GM18508 (cell line): ENCODE measurements at regions not wholly inside any gene's neighbourhood (a gene's known extent, or its start where the extent isn't known, plus 50 kb on each side); places are given as distances from the start of the nearest gene placed in this dataset.

Experiments used
- ATAC-seq: cut with Tn5 transposase; IDR thresholded peaks from one replicate; pipeline ENCODE4 v1.9.1; 2021; ENCODE audit warnings: moderate number of reproducible peaks; ENCODE audit not compliant: insufficient read depth, unreplicated experiment

DNA sequence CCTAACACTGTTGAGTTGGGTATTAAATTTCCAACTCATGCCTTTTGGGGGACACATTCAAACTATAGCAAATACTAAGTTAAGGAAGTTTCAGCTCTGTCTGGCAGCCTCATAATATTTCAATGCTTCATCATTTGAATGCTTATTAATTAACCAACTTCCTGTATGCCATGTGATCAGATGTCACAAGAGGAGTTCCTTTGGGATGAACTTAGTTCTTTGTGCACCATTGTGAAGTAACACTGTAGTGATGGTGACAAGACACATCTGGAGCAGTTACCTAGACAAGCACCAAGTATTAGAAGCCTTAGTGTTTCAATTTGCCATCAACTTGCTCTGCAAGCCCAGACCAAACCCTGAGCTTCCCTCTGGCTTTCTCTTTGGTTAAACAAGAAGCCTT lies 90.7 kb upstream of the IL12B start:
- no peak for ATAC-seq

DNA sequence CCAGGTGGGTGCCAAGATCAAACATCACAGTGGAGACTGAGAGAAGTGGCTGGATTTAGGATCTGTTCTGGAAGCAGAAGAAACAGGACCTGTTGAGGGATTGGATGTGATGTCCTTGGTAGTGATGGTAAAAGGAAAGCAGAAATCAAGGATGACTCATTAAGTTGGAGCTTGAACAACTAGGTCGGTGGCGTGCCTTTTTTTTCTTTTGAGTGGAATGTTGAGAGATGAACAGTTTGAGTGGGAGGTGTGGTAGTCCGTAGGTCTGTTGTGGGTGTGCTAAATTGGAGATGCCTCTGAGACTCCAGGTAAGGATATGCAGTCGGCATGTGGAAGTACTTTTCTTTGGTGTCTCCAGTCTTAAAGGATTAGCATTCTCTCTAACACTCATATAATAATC lies 92.1 kb upstream of the IL12B start:
- ATAC-seq = no peak

DNA sequence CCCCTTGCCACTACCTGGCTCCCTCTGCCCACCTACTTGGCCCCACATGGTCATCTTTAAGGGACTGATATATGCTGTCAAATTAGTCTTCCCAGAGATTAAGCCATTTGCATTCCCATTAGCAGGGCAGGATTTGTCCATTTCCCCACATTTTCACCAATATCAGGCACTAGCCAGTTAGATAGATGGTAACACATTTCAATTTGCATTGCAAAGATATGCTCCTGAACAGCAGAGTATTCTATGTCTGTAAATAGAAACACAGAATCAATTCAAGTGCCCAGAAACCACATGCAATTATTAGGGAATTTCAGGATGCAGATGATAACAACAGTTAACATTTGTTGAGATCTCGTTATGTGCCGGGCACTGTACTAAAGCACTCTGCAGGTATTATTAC lies 92.6 kb upstream of the IL12B start:
- ATAC-seq = no peak

DNA sequence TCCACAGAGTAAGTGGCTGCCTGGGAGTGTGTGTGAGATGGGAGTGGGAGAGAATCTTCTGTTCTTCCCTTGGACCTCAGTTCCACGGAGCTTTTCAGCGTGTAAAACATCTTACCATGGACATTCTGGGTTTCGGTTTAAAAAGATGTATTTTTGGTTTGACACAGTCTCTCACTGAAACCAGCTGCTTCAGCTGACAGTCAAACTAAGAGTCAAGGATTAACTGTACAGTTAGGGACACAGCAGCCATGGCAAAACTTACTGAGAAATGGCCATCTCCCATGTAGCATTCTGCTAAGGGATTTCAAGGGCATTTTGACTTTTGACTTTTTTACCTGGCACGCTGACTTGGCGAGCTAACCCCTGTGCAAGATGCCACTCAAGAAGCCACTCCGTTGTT lies 93.8 kb upstream of the IL12B start:
- ATAC-seq = no peak

DNA sequence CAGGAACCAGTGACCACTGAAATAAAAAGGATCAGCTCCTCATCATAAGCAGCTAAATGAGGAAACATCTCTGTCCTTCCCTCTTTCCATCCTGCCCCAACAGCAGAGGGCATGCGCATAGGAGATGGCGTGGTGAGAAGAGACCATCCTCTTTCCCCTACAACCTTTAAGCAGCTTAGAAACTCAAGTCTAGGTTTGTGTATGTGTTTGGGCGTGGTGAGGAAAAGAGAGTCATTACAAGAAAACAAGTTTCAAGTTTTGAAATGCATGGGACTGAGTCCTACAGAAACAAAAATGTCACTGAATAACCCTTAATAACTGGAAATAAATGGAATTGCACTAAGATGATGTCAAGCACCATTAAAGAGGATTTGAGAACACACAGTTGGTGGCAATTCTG lies 96.4 kb upstream of the IL12B start:
- no peak for ATAC-seq

DNA sequence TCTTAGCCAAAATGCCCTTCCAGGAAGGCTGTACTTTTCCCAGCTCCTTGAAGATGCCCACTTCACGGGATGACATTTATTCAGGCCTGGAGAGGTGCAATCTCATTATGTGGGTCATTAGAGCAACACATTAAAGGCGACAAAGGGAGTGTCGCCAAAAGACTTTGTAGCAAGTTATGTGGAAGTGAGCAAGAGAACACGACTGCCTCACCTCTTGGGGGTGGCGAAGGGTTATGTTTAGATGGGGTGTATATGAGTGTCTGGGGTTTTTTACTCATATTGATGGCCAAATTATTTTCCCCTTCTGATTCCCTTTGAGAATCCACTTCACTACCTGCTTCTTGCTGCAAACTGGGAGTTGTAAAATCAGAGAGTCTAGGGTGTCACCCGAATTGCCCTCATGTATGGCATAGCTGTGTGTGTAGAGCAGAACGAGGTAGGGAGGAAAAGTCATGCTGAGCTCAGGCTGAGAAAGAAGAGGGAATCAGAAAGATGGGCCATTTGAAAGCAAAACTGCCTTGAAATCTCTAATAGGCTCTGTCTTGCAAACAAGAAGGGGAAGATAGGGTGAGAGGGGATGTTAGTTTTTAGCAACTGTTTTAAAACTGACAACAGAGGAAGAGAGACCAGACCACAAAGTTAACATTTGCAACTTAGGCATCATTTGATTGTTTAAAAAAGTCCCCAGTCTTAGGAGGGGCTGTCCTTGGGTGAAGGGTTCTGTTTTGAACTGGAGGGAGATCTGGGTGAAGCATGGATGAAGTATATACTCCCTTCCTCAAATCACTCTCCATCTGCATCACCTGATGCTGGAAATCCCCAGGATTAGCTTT lies 97.1 kb upstream of the IL12B start:
- ATAC-seq = peak; percentile 76

DNA sequence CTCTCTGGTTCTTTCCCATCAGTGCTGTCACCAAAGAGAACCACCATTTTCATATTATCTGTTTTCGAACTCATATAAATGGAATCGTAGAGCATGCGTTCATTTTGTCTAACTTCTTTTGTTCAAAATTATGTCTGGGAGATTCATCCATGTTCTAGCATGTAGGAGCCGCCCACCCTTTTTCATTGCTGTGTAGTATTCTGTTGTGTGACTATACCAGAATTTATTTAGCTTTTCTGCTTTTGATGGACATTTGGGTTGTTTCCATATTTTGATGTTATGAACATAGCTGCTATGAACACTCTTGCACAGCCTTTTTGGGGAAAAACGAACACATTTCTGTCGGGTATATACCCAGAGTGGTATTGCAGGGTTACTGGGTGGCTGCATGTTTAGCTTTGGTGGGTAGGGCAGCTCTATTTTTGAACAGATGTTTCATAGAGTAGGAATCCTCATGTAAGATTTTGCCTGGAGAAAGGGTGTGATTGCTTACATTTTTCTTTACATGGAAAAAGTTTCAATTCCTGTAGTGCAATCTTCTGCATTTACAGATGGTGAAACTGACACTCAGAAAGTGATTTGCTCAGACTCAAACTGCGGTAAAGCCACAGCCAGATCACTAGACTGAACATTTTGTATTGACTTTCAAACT lies 100.2 kb upstream of the IL12B start:
- no peak for ATAC-seq

DNA sequence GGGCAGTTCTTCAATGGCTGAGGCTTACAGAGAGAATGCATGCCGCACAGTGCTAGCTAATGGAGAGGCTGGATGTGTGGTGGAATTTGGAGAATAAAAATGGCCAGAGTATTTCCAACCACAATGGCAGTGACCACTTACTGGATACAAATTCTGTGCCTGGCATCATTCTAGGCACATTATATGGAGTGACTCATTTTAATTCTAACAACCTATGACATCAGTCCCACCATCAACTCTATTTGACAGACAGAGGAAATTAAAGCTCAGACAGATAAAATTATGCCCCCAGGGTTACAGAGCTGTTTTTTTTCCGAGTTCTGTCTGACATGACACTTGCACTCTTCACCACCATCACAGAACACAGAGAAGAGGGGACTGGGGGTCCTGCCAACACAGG lies 105.6 kb upstream of the IL12B start:
- no peak for ATAC-seq

DNA sequence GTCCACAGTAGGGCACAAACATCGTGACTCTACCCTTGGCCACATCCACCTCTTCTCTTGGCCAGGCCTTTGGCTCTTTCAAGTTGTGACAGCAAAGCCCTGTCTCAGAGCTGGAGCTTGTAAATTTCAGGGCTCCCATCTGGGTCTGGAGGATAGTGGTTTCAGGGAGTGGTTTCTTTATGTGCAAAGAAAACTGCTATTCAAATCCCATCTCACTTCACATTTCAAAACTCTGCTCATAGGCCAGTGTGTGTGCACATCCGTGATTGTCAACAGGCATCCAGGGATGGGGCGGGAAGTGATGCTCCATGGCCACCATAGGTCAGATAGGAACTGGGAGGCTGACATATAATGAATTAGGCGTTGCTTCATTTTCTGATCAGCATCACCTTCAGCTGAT lies 107.8 kb upstream of the IL12B start:
- no peak for ATAC-seq

DNA sequence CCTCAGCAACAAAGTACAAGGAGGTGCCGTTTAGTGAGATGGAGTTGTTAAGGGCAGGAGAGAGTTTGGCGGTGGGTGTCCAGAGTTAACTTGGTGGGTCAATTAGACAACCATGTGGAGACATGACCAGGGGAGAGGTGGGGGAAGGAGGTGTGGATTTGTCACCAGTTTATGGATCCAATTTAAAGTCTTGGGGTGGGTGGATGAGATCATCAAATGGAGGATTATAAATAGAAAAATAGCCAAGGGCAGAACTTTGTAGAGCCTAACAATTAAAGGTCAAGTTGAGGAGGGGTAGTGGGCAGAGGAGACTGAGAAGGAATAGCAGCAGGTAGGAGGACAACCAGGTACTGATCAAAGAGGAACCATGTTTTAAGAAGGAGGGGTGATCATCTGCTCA lies 108.7 kb upstream of the IL12B start:
- no peak for ATAC-seq

DNA sequence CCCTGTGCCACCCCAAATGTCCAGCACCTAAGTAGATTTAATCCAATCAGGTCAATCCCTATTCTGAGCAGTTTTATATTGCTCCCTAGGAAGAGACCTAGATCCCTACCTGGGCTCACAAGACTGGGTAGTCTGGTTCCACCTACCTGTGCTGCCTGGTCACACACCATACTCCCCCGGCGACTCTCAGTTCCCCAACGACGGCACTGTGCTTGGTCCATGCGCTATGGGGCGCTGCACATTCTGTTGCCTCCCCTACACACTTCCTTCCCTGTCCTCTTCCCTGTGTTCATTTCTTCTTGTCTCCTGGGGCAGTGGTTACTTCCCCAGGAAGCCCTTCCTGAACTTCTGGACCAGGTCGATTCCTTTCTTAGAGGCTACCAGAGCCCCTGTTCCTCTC lies 109.9 kb upstream of the IL12B start:
- no peak for ATAC-seq

DNA sequence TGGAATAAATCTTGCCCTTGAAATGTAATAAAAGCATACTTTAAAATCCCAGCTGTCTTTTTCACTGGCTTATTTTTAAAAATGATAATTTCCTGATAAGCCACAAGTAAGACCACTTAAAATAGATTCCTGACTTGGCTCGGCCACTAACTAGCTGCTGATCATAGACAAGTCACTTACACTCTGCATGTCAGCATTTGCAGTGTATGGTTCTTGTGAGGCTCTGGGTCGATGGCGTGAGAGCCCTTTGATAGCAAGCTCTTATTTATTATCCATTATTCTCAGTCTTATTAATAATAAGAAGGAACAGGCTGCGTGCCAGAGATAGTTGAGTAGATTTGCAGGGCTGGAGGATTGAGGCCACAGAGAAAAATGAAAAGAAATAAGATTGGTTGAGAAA lies 110.7 kb upstream of the IL12B start:
- ATAC-seq = no peak

DNA sequence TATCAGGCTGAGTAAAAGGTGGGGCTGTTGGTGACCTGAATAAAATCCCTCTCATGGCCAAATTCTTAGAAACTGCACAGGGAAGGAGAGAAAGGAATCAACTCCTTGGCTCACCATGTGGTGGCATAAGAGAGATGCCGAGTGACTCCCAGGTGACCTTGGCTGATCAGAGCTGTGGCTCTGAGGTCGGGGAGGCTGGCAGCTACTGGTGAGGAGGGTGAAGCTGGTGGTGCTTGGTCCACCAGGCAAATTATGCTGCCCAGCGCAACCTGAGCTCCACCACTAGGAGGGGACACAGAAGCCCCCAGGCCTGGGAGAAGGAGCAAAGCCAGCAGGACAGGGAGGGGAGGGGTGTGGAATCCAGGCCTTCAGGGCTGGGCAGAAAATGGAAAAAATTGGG lies 111.2 kb upstream of the IL12B start:
- no peak for ATAC-seq

DNA sequence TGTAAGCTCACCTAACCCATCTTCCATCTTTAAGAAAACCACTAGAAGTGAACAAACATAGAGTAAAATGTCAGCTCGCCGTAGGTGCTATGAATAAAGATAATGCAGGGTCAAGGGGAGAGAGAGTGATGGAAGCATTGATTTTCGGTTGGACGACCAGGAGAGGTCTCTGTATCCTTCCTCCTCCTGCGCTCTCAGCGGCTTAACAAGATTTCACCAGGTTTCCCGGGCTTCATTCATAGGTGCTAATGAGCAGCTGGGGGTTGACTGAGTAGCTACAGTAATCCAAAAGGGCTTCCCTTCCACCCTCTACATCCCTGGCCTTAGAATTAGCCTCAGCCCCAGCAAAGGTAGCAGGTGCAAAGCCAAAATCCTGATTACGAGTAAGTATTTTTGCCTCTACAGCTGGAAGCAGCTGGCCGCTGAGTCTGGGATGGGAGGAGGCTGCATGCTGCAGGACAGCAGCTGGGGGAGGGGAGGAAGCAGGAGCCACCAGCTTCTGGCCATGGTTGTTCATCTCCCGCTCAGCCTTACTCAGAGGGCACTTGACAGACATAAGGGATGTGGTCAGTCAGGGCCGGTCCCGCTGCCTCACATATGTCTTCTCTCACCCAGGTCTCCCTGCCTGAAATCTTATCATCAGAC lies 112.0 kb upstream of the IL12B start:
- ATAC-seq = no peak

DNA sequence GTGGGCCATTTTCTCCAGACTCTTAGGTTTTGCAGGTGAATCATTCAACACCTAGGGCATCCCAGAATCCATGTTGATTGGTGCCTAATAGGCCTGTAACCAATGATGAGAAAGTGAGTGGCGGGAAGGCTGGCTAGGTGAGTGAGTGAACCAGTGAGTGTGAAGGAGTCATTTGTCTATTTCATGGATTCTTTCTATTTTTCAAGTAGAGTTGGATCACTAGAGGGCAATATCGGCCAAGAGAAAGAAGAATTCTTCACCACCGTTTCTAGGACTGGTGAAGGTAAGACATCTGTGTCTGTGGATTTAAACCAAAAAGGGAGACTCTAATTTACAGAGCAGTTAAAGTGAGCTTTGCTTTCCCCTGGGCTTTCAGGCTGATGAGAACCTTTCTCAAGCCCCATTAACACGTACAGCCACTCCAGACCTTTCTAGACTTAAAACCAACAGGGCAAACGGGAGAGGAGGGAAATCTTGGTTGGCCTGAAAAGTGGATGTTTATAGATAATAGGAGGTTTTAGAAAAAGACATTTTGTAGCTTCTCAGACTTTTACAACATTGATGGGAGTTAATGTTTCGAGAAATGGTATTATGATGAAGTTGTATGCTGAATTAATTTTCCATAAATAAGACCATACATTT lies 114.3 kb upstream of the IL12B start:
- ATAC-seq = no peak

DNA sequence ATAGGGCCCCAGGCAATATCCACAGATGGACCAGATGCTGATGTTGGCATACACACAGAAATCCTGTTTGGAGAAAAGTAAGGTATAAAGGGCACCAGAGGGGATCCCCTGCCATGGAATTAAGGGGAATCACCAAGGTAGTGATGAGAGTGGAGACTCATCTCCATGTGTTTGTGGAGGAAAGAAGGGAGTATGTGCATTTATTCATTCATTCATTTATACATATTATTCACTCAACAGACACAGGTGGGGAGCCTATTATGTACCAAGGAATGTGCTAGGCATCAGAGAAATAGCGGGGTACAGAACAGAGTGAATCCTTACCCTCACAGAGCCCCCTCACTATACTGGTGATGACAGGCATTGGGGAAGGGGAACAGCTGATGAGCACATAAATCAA lies 116.8 kb upstream of the IL12B start:
- ATAC-seq = no peak

DNA sequence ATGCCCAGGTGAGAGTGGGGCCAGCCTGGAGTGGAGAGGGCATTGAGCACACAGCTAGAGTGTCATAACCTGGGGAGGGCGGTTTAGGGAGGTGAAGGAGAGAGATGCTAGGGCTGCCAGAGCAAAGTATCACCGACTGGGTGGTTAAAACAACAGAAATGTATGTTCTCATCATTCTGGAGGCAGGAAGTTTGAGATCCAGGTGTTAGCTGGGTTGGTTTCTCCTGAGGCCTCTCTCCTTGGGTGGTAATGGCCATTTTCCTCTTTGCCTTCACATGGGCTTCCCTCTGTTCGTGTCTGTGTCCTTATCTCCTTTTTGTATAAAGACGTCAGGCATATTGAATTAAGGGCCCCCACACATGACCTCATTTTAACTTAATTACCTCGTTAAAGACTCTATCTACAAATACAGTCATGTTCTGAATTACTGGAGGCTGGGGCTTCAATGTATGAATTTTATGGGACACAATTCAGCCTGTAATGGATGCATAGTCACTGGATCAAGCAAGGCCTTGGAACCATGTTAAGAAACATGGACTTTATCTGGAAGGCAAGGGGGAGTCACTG lies 118.6 kb upstream of the IL12B start:
- no peak for ATAC-seq

DNA sequence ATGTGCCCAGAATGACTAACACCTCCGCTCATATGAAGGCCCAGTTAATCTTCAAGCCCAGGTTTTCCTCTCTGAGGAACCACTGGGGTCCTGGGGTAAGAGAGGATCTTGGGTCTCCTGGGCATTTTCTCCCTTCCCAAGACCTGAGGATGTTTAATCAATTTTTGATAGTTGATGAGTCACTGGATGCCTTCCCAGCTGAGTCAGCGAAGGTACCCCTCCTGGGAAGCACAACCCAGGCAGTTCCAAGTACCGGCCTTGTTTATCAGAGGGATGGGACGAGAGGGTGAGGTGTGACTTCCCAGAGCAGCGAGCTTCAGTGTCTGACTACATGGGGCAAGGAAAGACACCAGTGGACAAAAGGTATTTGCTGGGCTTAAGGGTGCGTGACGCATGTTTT lies 119.6 kb upstream of the IL12B start:
- no peak for ATAC-seq

DNA sequence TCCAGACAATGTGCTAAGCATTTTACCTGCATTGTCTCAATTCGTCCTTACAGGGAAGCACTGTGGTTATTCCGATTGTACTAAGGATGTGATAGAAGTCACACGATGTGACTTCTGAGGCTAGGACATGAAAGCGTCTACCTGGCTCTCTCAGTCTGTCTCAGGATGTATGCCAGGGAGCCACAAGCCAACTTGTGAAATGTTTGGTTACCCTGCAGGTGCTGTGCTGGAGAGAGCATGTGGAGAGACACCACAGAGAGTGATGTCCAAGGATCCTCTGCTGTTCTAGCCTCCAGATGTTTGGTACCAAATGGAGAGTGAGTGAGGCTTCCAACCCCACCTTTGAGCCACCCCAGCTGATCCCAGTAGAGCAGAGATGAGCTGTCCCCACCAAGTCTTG lies 120.1 kb upstream of the IL12B start:
- no peak for ATAC-seq

DNA sequence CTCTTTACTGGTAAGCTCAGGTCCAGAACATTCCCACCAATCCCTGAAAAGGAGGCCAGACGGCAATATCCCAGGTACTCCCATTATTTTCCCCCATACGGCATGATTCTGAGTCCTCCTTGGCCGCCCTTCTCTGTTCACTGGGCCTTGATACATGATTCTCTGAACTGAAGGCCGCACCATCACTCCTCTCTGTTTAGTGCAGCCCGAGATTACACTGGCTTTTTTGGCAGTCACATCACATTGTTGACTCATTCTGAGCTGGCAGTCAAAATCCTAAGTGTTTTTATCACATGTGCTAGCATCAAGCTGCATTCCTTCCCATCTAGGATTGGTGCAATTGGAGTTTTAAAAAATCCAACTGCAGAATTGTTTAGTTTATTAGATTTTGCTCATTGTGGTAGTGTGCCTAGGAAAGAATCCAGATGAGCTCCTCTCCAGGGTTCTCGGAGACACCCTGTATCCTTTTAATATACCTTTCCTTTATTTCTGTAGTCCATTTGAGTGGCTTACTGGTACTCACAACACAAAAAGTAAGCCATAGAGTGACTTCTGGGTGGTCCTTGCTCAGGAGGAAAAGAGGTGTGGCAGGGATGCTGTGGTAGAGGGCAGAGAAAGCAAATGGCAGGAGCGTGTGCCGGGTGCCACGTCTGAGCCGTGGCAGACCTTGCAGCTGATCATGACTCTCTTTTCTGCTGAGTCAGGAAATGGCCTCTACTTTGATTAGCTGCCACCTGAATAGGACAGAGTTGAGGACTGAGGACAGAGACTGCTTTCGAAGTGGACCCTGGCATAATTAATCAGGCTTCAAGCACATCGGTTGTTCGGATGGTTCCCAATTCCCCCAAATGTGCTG lies 121.1 kb upstream of the IL12B start:
- no peak for ATAC-seq
